PFSK-1 (cell line): ENCODE measurements at regions not wholly inside any gene's neighbourhood (a gene's known extent, or its start where the extent isn't known, plus 50 kb on each side); places are given as distances from the start of the nearest gene placed in this dataset.

ENCODE experiments used
- TAF1 ChIP-seq: IDR thresholded peaks from 2 replicates; pipeline ENCODE4 v1.6.1; 2012; ENCODE audit warnings: low read length, control low read depth, borderline replicate concordance; ENCODE audit not compliant: insufficient read depth
- TF ChIP-seq, protein P1 (sequence below), 2 experiments: IDR thresholded peaks; 2 replicates each; pipeline versions ENCODE4 v1.6.1 to v1.8.0; 2011 to 2012; ENCODE audit warnings: low read depth in 2 of 2, low read length in 2 of 2, control low read depth in 1 of 2, inconsistent platforms in 1 of 2, mild to moderate bottlenecking in 1 of 2, moderate library complexity in 1 of 2; ENCODE audit not compliant: insufficient read depth in 1 of 2

DNA sequence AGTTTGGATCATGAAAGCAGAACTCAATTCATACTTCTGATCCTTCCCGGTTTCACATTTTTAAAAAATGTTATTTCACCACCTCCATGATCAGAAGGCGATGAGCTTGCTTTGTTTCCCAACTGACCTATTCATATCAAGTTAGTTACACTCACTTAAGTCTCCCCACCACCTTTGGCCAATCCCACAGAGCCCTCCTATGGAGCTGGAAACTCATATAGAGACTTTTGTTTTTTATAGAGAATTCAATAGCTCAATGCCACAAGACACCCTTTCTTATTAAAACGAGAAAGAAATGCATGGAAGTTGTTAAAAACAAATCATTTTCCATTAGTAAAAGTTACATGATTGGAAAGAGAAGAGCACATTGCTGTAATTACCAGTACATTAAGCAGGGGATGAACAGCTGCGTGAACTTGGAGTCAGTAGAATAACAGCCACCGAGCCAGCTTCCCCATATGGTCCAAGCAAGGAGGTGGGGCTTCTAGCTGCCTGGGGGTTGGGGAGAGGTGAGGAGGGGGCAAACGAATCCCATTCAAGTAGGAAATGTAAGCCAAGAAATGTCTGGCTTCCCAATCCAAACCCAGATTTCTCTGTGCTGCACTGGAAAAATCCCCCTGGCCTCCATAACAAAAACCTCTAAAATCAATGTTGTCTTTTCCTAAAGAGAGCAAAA, 614.5 kb downstream of the IRS1 start:
- TF ChIP-seq TAF1 = no peak
- TF ChIP-seq, protein P1, sequence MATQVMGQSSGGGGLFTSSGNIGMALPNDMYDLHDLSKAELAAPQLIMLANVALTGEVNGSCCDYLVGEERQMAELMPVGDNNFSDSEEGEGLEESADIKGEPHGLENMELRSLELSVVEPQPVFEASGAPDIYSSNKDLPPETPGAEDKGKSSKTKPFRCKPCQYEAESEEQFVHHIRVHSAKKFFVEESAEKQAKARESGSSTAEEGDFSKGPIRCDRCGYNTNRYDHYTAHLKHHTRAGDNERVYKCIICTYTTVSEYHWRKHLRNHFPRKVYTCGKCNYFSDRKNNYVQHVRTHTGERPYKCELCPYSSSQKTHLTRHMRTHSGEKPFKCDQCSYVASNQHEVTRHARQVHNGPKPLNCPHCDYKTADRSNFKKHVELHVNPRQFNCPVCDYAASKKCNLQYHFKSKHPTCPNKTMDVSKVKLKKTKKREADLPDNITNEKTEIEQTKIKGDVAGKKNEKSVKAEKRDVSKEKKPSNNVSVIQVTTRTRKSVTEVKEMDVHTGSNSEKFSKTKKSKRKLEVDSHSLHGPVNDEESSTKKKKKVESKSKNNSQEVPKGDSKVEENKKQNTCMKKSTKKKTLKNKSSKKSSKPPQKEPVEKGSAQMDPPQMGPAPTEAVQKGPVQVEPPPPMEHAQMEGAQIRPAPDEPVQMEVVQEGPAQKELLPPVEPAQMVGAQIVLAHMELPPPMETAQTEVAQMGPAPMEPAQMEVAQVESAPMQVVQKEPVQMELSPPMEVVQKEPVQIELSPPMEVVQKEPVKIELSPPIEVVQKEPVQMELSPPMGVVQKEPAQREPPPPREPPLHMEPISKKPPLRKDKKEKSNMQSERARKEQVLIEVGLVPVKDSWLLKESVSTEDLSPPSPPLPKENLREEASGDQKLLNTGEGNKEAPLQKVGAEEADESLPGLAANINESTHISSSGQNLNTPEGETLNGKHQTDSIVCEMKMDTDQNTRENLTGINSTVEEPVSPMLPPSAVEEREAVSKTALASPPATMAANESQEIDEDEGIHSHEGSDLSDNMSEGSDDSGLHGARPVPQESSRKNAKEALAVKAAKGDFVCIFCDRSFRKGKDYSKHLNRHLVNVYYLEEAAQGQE (IDR thresholded peaks at IDR 0.05; ENCODE audit: insufficient read depth in 1 of 2, low read depth in 2 of 2, low read length in 2 of 2) = no peak
